A549 (cell line): ENCODE measurements at regions not wholly inside any gene's neighbourhood (a gene's known extent, or its start where the extent isn't known, plus 50 kb on each side); places are given as distances from the start of the nearest gene placed in this dataset.

ENCODE experiments used
- ATAC-seq, 2 experiments: fragments of 200-7000 bp in 1 of 2; fragments of >200 bp in 1 of 2; cut with Nextera tagmentation in 1 of 2; cut with Tn5 transposase in 1 of 2; 3 replicates each; pipeline versions ENCODE4 v1.8.0 to v1.9.1; 2018 to 2020; ENCODE audit warnings: mild to moderate bottlenecking in 1 of 2, moderate library complexity in 1 of 2
- CTCF ChIA-PET: fragments of 300-600 bp; sonication (Branson Sonifier 250); formaldehyde crosslinking; extraction: SDS; loops from one replicate; lab custom pipeline; 2021; ENCODE audit warnings: antibody characterized with exemption, inconsistent platforms; lab: Yijun Ruan, JAX
- POLR2A ChIA-PET: fragments of 350-600 bp; formaldehyde crosslinking; extraction: SDS; loops from one replicate; lab custom pipeline; 2021; ENCODE audit warnings: antibody characterized with exemption, inconsistent platforms; lab: Yijun Ruan, JAX
- DNase-seq, 2 experiments: peaks; one replicate each; pipeline versions ENCODE4 v3.0.0 to v3.0.0-alpha.2; 2011 to 2016; ENCODE audit warnings: low read depth in 1 of 2, low spot score in 1 of 2
- FAIRE-seq: peaks from 2 replicates; lab custom pipeline; 2011; peaks lifted over from hg19 to GRCh38; lab: Jason Lieb, UNC
- H3K27ac ChIP-seq, 2 experiments: fragments of >200 bp; sonication (Bioruptor Twin); formaldehyde crosslinking; 3 replicates each; pipeline ENCODE4 v1.5.1; 2016 to 2017
- H3K4me1 ChIP-seq: fragments of >200 bp; sonication (Bioruptor Twin); formaldehyde crosslinking; 3 replicates; pipeline ENCODE4 v1.6.1; 2016
- H3K4me2 ChIP-seq: fragments of >200 bp; sonication (Bioruptor Twin); formaldehyde crosslinking; 3 replicates; pipeline ENCODE4 v1.6.1; 2016
- H3K4me3 ChIP-seq: fragments of >200 bp; sonication (Bioruptor Twin); formaldehyde crosslinking; 3 replicates; pipeline ENCODE4 v1.5.1; 2016
- H3K9me3 ChIP-seq: fragments of >200 bp; sonication (Bioruptor Twin); formaldehyde crosslinking; 3 replicates; pipeline ENCODE4 v1.6.1; 2016
- BCL3 ChIP-seq: fragments of >200 bp; sonication (Bioruptor Twin); formaldehyde crosslinking; IDR thresholded peaks from 3 replicates; pipeline ENCODE4 v1.6.1; 2016
- BHLHE40 ChIP-seq: IDR thresholded peaks from 2 replicates; pipeline ENCODE4 v1.6.1; 2012; ENCODE audit warnings: low read depth, low read length, inconsistent platforms
- CBX8 ChIP-seq: fragments of 200-600 bp; sonication (generic); IDR thresholded peaks from 2 replicates; pipeline ENCODE4 v1.6.1; 2016
- CHD4 ChIP-seq: fragments of 200-600 bp; sonication (generic); IDR thresholded peaks from 2 replicates; pipeline ENCODE4 v1.6.1; 2016; ENCODE audit warnings: antibody characterized with exemption, mild to moderate bottlenecking, borderline replicate concordance
- CTCF ChIP-seq: fragments of >200 bp; sonication (Bioruptor Twin); formaldehyde crosslinking; IDR thresholded peaks from 3 replicates; pipeline ENCODE4 v1.5.1; 2016
- E2F6 ChIP-seq: IDR thresholded peaks from 2 replicates; pipeline ENCODE4 v1.6.1; 2012; ENCODE audit warnings: low read depth, borderline replicate concordance
- FOSL2 ChIP-seq, 2 experiments: fragments of 450-650 bp in 1 of 2; fragments of >200 bp in 1 of 2; sonication (Bioruptor Twin) in 1 of 2; formaldehyde crosslinking; IDR thresholded peaks; 2 replicates each; pipeline versions ENCODE4 v1.5.0 to v1.6.1; 2016 to 2020; ENCODE audit warnings: mild to moderate bottlenecking in 1 of 2, moderate library complexity in 1 of 2
- FOXS1 ChIP-seq: fragments of 250-450 bp; sonication (Bioruptor Pico); IDR thresholded peaks from 2 replicates; pipeline ENCODE4 v1.5.0; 2020; ENCODE audit warnings: mild to moderate bottlenecking, moderate library complexity
- GATA3 ChIP-seq: IDR thresholded peaks from 2 replicates; pipeline ENCODE4 v1.6.1; 2012; ENCODE audit warnings: borderline replicate concordance
- HDAC2 ChIP-seq: fragments of 200-600 bp; sonication (generic); IDR thresholded peaks from 2 replicates; pipeline ENCODE4 v1.6.1; 2016
- HMGXB4 ChIP-seq: fragments of 250-450 bp; sonication (Bioruptor Pico); IDR thresholded peaks from 2 replicates; pipeline ENCODE4 v1.5.0; 2021; ENCODE audit warnings: mild to moderate bottlenecking, moderate library complexity, borderline replicate concordance
- HOXA7 ChIP-seq: fragments of 250-450 bp; sonication (Bioruptor Pico); IDR thresholded peaks from 2 replicates; pipeline ENCODE4 v1.5.0; 2020; ENCODE audit warnings: mild to moderate bottlenecking, moderate library complexity
- HOXB13 ChIP-seq: fragments of 250-450 bp; sonication (Bioruptor Pico); IDR thresholded peaks from 2 replicates; pipeline ENCODE4 v1.5.0; 2020; ENCODE audit warnings: low read depth, mild to moderate bottlenecking, moderate library complexity
- HOXB5 ChIP-seq: fragments of 250-450 bp; sonication (Bioruptor Pico); IDR thresholded peaks from 2 replicates; pipeline ENCODE4 v1.5.0; 2020; ENCODE audit warnings: mild to moderate bottlenecking, moderate library complexity
- MYC ChIP-seq: IDR thresholded peaks from 2 replicates; pipeline ENCODE4 v1.6.1; 2012; ENCODE audit warnings: mild to moderate bottlenecking, inconsistent platforms, low read length, improper control_type of control experiment, borderline replicate concordance
- PHF8 ChIP-seq: fragments of 200-600 bp; sonication (generic); IDR thresholded peaks from 2 replicates; pipeline ENCODE4 v1.6.1; 2016; ENCODE audit warnings: low read depth, mild to moderate bottlenecking, antibody characterized with exemption, moderate library complexity, borderline replicate concordance
- POLR2AphosphoS2 ChIP-seq: conservative IDR thresholded peaks from 2 replicates; pipeline ENCODE4 v1.6.1; 2012; ENCODE audit warnings: low read length, improper control_type of control experiment, inconsistent platforms
- RARB ChIP-seq: fragments of 250-450 bp; sonication (Bioruptor Pico); IDR thresholded peaks from 2 replicates; pipeline ENCODE4 v1.8.0; 2021; ENCODE audit warnings: mild to moderate bottlenecking, moderate library complexity
- RNF2 ChIP-seq: fragments of 200-600 bp; sonication (generic); IDR thresholded peaks from 2 replicates; pipeline ENCODE4 v1.6.1; 2016; ENCODE audit warnings: low read depth, mild to moderate bottlenecking, antibody characterized with exemption, moderate library complexity, borderline replicate concordance
- SMC3 ChIP-seq: fragments of >200 bp; sonication (Bioruptor Twin); formaldehyde crosslinking; IDR thresholded peaks from 3 replicates; pipeline ENCODE4 v1.6.1; 2018; ENCODE audit warnings: inconsistent platforms
- TP53 ChIP-seq: fragments of 250-450 bp; sonication (Bioruptor Pico); IDR thresholded peaks from 2 replicates; pipeline ENCODE4 v1.5.0; 2021; ENCODE audit warnings: mild to moderate bottlenecking, moderate library complexity
- ZC3H11A ChIP-seq: fragments of 450-650 bp; IDR thresholded peaks from 2 replicates; pipeline ENCODE4 v1.6.1; 2014; ENCODE audit warnings: antibody characterized with exemption, mild to moderate bottlenecking
- ZNF302 ChIP-seq: fragments of 250-450 bp; sonication (Bioruptor Pico); IDR thresholded peaks from 2 replicates; pipeline ENCODE4 v1.9.0; 2021; ENCODE audit warnings: inconsistent platforms, mild to moderate bottlenecking, moderate library complexity
- WGBS: methylation state at CpG from one replicate; pipeline ENCODE4 v1.1.6; 2017; ENCODE audit errors: missing lambda C conversion rate; 5-methylcytosine and 5-hydroxymethylcytosine counted together

GRCh38 chr9:30505311-30505710 lies 1879.1 kb upstream of the ACO1 start:
- Histone ChIP-seq H3K27ac (no peak overlapping the region), H3K4me2 (no peak overlapping the region), H3K4me3 (no peak overlapping the region), H3K9me3 (no peaks in the 10 kb centered on the region), H3K4me1 (no peaks in the 10 kb centered on the region)
- WGBS = 8% methylated on average over 1 of the region's 1 CpG
- TF ChIP-seq CHD4 = no peak
- no peak for TF ChIP-seq BHLHE40
- TF ChIP-seq HOXA7 (CRISPR knock-in tag) = no peak
- TF ChIP-seq PHF8 = no peak
- ChIA-PET CTCF (no interaction called here), POLR2A (no interaction called here)
- no peak for DNase-seq
- no peak for FAIRE-seq
- no peak for ATAC-seq

GRCh38 chr9:30506749-30507148 lies 1877.7 kb upstream of the ACO1 start:
- no peak for ATAC-seq
- Histone ChIP-seq H3K27ac (no peak overlapping the region), H3K4me1 (no peaks in the 10 kb centered on the region), H3K4me2 (no peak overlapping the region), H3K4me3 (no peak overlapping the region)
- no peak for DNase-seq
- POLR2A ChIA-PET = no interaction called here
- no peak for FAIRE-seq
- WGBS = 10% methylated on average over 2 of the region's 2 CpGs
- TF ChIP-seq GATA3 (no peak), HOXB5 (no peak), FOXS1 (CRISPR knock-in tag) (no peak), RARB (CRISPR knock-in tag) (no peak), HOXB13 (no peak), SMC3 (no peak), BHLHE40 (no peak), BCL3 (no peak), POLR2AphosphoS2 (no peak), CTCF (no peak), HMGXB4 (CRISPR knock-in tag) (no peak), ZC3H11A (no peak), ZNF302 (no peak), E2F6 (no peak), MYC (no peak), HDAC2 (no peak), RNF2 (no peak), TP53 (CRISPR knock-in tag) (no peak), CBX8 (no peak), FOSL2 (IDR thresholded peaks at IDR 0.05) (no peak), FOSL2 (CRISPR knock-in tag; IDR thresholded peaks at IDR 0.05) (no peak)
- TF ChIP-seq, all 56 proteins: peak for 0
- CTCF ChIA-PET = no interaction called here
- no peaks in the 10 kb centered on the region for H3K9me3 ChIP-seq
